OCI-LY1 (cell line): ENCODE measurements at regions not wholly inside any gene's neighbourhood (a gene's known extent, or its start where the extent isn't known, plus 50 kb on each side); places are given as distances from the start of the nearest gene placed in this dataset.

Experiments
- H2AFZ ChIP-seq: fragments of 200-600 bp; sonication (generic), shearing (Covaris generic); 2 replicates; pipeline ENCODE4 v1.6.0; 2014; ENCODE audit warnings: antibody characterized with exemption, mild to moderate bottlenecking, low read length
- H3F3A ChIP-seq: fragments of 200-600 bp; sonication (generic), shearing (Covaris generic); 2 replicates; pipeline ENCODE4 v1.6.0; 2014; ENCODE audit warnings: mild to moderate bottlenecking, antibody characterized with exemption, low read length, moderate library complexity; ENCODE audit not compliant: insufficient read depth
- H3K27ac ChIP-seq: fragments of 200-600 bp; sonication (generic); 2 replicates; pipeline ENCODE4 v1.5.1; 2014; ENCODE audit warnings: low read length, mixed run types, mild to moderate bottlenecking, low read depth; ENCODE audit not compliant: poor library complexity, severe bottlenecking
- H3K27me3 ChIP-seq: fragments of 200-600 bp; sonication (generic); 2 replicates; pipeline ENCODE4 v1.6.0; 2014; ENCODE audit warnings: antibody characterized with exemption, mild to moderate bottlenecking, low read length, moderate library complexity; ENCODE audit not compliant: insufficient read depth
- H3K36me3 ChIP-seq: fragments of 200-600 bp; sonication (generic); 2 replicates; pipeline ENCODE4 v1.6.1; 2014; ENCODE audit warnings: mild to moderate bottlenecking, antibody characterized with exemption, low read length, moderate library complexity, mixed read lengths; ENCODE audit not compliant: insufficient read depth
- H3K4me1 ChIP-seq: fragments of 200-600 bp; sonication (generic); 2 replicates; pipeline ENCODE4 v1.5.1; 2014; ENCODE audit warnings: mild to moderate bottlenecking, low read length, moderate library complexity; ENCODE audit not compliant: insufficient read depth, severe bottlenecking
- H3K4me2 ChIP-seq: fragments of 200-600 bp; sonication (generic), shearing (Covaris generic); 2 replicates; pipeline ENCODE4 v1.6.1; 2014; ENCODE audit warnings: low read length
- H3K4me3 ChIP-seq: fragments of 200-600 bp; sonication (generic); 2 replicates; pipeline ENCODE4 v1.5.1; 2014; ENCODE audit warnings: low read length, low read depth, mild to moderate bottlenecking, mixed read lengths; ENCODE audit not compliant: poor library complexity, severe bottlenecking
- H3K79me2 ChIP-seq: fragments of 200-600 bp; shearing (Covaris generic); 2 replicates; pipeline ENCODE4 v1.6.1; 2016; ENCODE audit warnings: mixed run types, low read length, mixed read lengths; ENCODE audit not compliant: insufficient read depth
- H3K9ac ChIP-seq: fragments of 200-600 bp; sonication (generic), shearing (Covaris generic); 2 replicates; pipeline ENCODE4 v1.6.1; 2014; ENCODE audit warnings: mild to moderate bottlenecking, low read length, mixed read lengths
- H3K9me2 ChIP-seq: fragments of 200-600 bp; sonication (generic), shearing (Covaris generic); 2 replicates; pipeline ENCODE4 v1.6.1; 2014; ENCODE audit warnings: low read depth, mild to moderate bottlenecking, low read length, mixed read lengths
- H3K9me3 ChIP-seq: fragments of 200-600 bp; shearing (Covaris generic); 2 replicates; pipeline ENCODE4 v1.6.1; 2014; ENCODE audit warnings: low read length, mixed read lengths
- H4K20me1 ChIP-seq: fragments of 200-600 bp; sonication (generic), shearing (Covaris generic); 2 replicates; pipeline ENCODE4 v1.6.0; 2016; ENCODE audit warnings: mild to moderate bottlenecking, low read length; ENCODE audit not compliant: insufficient read depth
- CTCF ChIP-seq: fragments of 200-600 bp; sonication (generic), shearing (Covaris generic); IDR thresholded peaks from 2 replicates; pipeline ENCODE4 v1.5.1; 2017; ENCODE audit warnings: mild to moderate bottlenecking, antibody characterized with exemption, low read length, moderate library complexity, mixed read lengths
- EZH2 ChIP-seq: fragments of 200-600 bp; sonication (generic), shearing (Covaris generic); IDR thresholded peaks from 2 replicates; pipeline ENCODE4 v1.8.0; 2017; ENCODE audit warnings: borderline replicate concordance, mixed run types, mild to moderate bottlenecking, antibody characterized with exemption, low read length, moderate library complexity, mixed read lengths

GRCh38 chr3:118401887-118402286, 632.8 kb downstream of the IGSF11 start:
- Histone ChIP-seq H3F3A (no peaks in the 10 kb centered on the region), H3K4me1 (no peaks in the 10 kb centered on the region), H3K9me3 (no peaks in the 10 kb centered on the region), H3K9me2 (no peaks in the 10 kb centered on the region), H3K36me3 (no peaks in the 10 kb centered on the region), H4K20me1 (no peaks in the 10 kb centered on the region), H3K9ac (no peak overlapping the region), H3K27ac (no peak overlapping the region), H3K4me3 (no peak overlapping the region), H3K79me2 (no peaks in the 10 kb centered on the region), H3K4me2 (no peak overlapping the region), H2AFZ (no peak overlapping the region), H3K27me3 (no peaks in the 10 kb centered on the region)
- no peak for TF ChIP-seq EZH2
- TF ChIP-seq CTCF = no peak

DNA sequence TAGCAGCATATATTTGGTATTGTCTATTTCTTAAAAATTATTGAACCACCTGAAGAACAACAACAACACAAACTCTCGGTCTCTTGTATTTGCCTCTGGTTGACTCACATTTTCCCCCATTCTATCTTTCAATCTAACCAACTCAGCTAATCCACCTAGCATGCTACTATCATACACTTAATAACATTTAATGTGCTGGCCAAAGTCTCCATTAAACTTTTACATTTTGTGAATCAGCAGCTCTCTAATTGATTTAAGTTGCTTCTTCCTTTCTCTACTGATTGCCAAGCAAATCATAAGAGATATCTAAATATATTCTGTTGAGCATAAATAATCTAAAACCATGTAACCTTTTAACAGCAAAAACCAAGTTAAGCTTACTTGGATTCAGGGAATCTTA, 631.7 kb downstream of the IGSF11 start:
- H3K79me2 ChIP-seq = no peaks in the 10 kb centered on the region
- no peaks in the 10 kb centered on the region for H3K36me3 ChIP-seq
- no peak overlapping the region for H2AFZ ChIP-seq
- no peaks in the 10 kb centered on the region for H3K9me2 ChIP-seq
- no peaks in the 10 kb centered on the region for H3K9me3 ChIP-seq
- H3K4me2 ChIP-seq = no peak overlapping the region
- no peak overlapping the region for H3K9ac ChIP-seq
- no peaks in the 10 kb centered on the region for H3F3A ChIP-seq
- TF ChIP-seq EZH2 = no peak
- TF ChIP-seq CTCF = no peak
- no peaks in the 10 kb centered on the region for H4K20me1 ChIP-seq
- no peak overlapping the region for H3K27ac ChIP-seq
- H3K27me3 ChIP-seq = no peaks in the 10 kb centered on the region
- H3K4me1 ChIP-seq = no peaks in the 10 kb centered on the region
- no peak overlapping the region for H3K4me3 ChIP-seq

DNA sequence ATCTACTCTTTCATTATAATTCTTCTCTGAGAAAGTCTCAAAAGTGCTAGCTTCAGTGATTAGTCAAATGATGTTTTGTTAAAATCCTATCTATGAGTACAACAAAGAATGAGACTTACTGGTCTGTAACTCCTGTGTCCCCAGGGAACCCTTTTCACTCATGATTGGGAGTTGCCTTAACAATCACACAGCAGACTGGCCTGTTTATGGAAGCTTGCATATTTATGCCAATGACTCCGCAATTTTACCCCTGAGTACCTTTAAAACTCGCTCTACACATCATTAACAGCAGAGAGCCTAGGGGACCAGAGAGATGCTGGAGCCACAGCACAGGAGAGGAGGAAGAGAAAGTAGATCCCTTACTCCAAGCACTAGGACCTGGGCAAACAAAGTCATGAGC, 628.1 kb downstream of the IGSF11 start:
- no peak overlapping the region for H3K4me3 ChIP-seq
- no peaks in the 10 kb centered on the region for H3F3A ChIP-seq
- H3K9me2 ChIP-seq = no peaks in the 10 kb centered on the region
- H3K9me3 ChIP-seq = no peaks in the 10 kb centered on the region
- H3K36me3 ChIP-seq = no peaks in the 10 kb centered on the region
- TF ChIP-seq CTCF (no peak), EZH2 (no peak)
- no peaks in the 10 kb centered on the region for H3K27me3 ChIP-seq
- H3K9ac ChIP-seq = no peak overlapping the region
- H3K27ac ChIP-seq = no peak overlapping the region
- no peaks in the 10 kb centered on the region for H3K4me1 ChIP-seq
- H2AFZ ChIP-seq = no peak overlapping the region
- H3K4me2 ChIP-seq = no peak overlapping the region
- H4K20me1 ChIP-seq = no peaks in the 10 kb centered on the region
- no peaks in the 10 kb centered on the region for H3K79me2 ChIP-seq
